K562 (cell line): ENCODE measurements at regions not wholly inside any gene's neighbourhood (a gene's known extent, or its start where the extent isn't known, plus 50 kb on each side); places are given as distances from the start of the nearest gene placed in this dataset.

Experiments
- ARID1B ChIP-seq: fragments of 450-650 bp; IDR thresholded peaks from 2 replicates; pipeline ENCODE4 v1.6.1; 2016; ENCODE audit warnings: antibody characterized with exemption, mild to moderate bottlenecking, inconsistent platforms
- ATF1 ChIP-seq, 2 experiments: fragments of 450-650 bp in 1 of 2; IDR thresholded peaks; 2 replicates each; pipeline ENCODE4 v1.6.1; 2016; ENCODE audit warnings: missing compliant biosample characterization in 1 of 2, missing genetic modification characterization in 1 of 2
- BCOR ChIP-seq: fragments of 450-650 bp; IDR thresholded peaks from 2 replicates; pipeline ENCODE4 v1.6.1; 2016
- CBFA2T3 ChIP-seq: fragments of 450-650 bp; IDR thresholded peaks from 2 replicates; pipeline ENCODE4 v1.6.1; 2017
- CEBPB ChIP-seq: fragments of 450-650 bp; IDR thresholded peaks from 2 replicates; pipeline ENCODE4 v1.6.1; 2016; ENCODE audit warnings: missing genetic modification characterization, missing compliant biosample characterization
- CHCHD3 ChIP-seq: fragments of 250-450 bp; sonication (Bioruptor Pico); IDR thresholded peaks from 2 replicates; pipeline ENCODE4 v2.1.2; 2022; ENCODE audit warnings: mild to moderate bottlenecking
- CREB1 ChIP-seq, 2 experiments: sonication (generic) in 1 of 2; formaldehyde crosslinking in 1 of 2; IDR thresholded peaks; 2 replicates each; pipeline versions ENCODE4 v1.6.1 to v1.8.0; 2012 to 2022; ENCODE audit warnings: inconsistent platforms in 1 of 2, mild to moderate bottlenecking in 1 of 2, missing genetic modification reagents in 1 of 2, moderate library complexity in 1 of 2
- CREM ChIP-seq: IDR thresholded peaks from 2 replicates; pipeline ENCODE4 v1.6.1; 2014; ENCODE audit warnings: antibody characterized with exemption, low read depth
- CTBP1 ChIP-seq: fragments of 450-650 bp; IDR thresholded peaks from 2 replicates; pipeline ENCODE4 v1.6.1; 2016; ENCODE audit warnings: borderline replicate concordance
- DACH1 ChIP-seq: fragments of 450-650 bp; IDR thresholded peaks from 2 replicates; pipeline ENCODE4 v1.6.1; 2018; ENCODE audit not compliant: partially characterized antibody
- DPF2 ChIP-seq: fragments of 450-650 bp; IDR thresholded peaks from 2 replicates; pipeline ENCODE4 v1.6.1; 2016
- E2F6 ChIP-seq, 2 experiments: IDR thresholded peaks; 2 replicates each; pipeline ENCODE4 v1.6.1; 2011; ENCODE audit warnings: borderline replicate concordance in 1 of 2, control low read depth in 1 of 2, low read depth in 1 of 2, low read length in 1 of 2, mild to moderate bottlenecking in 1 of 2, mixed read lengths in 1 of 2, moderate library complexity in 1 of 2; ENCODE audit not compliant: insufficient read depth in 1 of 2, insufficient read length in 1 of 2, poor library complexity in 1 of 2, severe bottlenecking in 1 of 2; ENCODE audit errors: extremely low read depth in 1 of 2
- EGR1 ChIP-seq: fragments of 450-650 bp; conservative IDR thresholded peaks from 2 replicates; pipeline ENCODE4 v1.6.1; 2017; ENCODE audit warnings: mild to moderate bottlenecking
- EP300 ChIP-seq: IDR thresholded peaks from 2 replicates; pipeline ENCODE4 v1.6.1; 2012; ENCODE audit warnings: low read length, improper control_type of control experiment
- HCFC1 ChIP-seq: IDR thresholded peaks from 2 replicates; pipeline ENCODE4 v1.6.1; 2012; ENCODE audit warnings: low read depth, low read length, improper control_type of control experiment
- KDM1A ChIP-seq, 2 experiments: fragments of 450-650 bp; IDR thresholded peaks; 2 replicates each; pipeline ENCODE4 v1.6.1; 2016; ENCODE audit warnings: mild to moderate bottlenecking in 2 of 2
- NFIC ChIP-seq: fragments of 450-650 bp; IDR thresholded peaks from 2 replicates; pipeline ENCODE4 v1.6.1; 2017; ENCODE audit warnings: mild to moderate bottlenecking, inconsistent platforms
- NRF1 ChIP-seq, 2 experiments: fragments of 450-650 bp; IDR thresholded peaks in 1 of 2; conservative IDR thresholded peaks in 1 of 2; 2 replicates each; pipeline ENCODE4 v1.6.1; 2014; ENCODE audit warnings: mild to moderate bottlenecking in 2 of 2
- SMARCA4 ChIP-seq: fragments of 450-650 bp; IDR thresholded peaks from 2 replicates; pipeline ENCODE4 v1.6.1; 2016
- SMARCA5 ChIP-seq: fragments of 450-650 bp; IDR thresholded peaks from 2 replicates; pipeline ENCODE4 v1.6.1; 2016
- TCF3 ChIP-seq: sonication (generic); formaldehyde crosslinking; IDR thresholded peaks from 2 replicates; pipeline ENCODE4 v1.4.0; 2020; ENCODE audit warnings: mild to moderate bottlenecking, missing genetic modification reagents
- TFAM ChIP-seq: fragments of 250-450 bp; sonication (Bioruptor Pico); conservative IDR thresholded peaks from 2 replicates; pipeline ENCODE4 v1.5.0; 2021; ENCODE audit warnings: mild to moderate bottlenecking, moderate library complexity
- THAP7 ChIP-seq: fragments of 250-450 bp; sonication (Bioruptor Pico); IDR thresholded peaks from 2 replicates; pipeline ENCODE4 v1.5.0; 2021
- YY1 ChIP-seq, 3 experiments: IDR thresholded peaks; 2 replicates each; pipeline ENCODE4 v1.6.1; 2011; ENCODE audit warnings: low read length in 2 of 3, mild to moderate bottlenecking in 2 of 3, moderate library complexity in 2 of 3, borderline replicate concordance in 1 of 3, control low read depth in 1 of 3, low read depth in 1 of 3; ENCODE audit not compliant: insufficient read depth in 3 of 3, insufficient replicate concordance in 2 of 3, control insufficient read depth in 1 of 3, insufficient read length in 1 of 3; ENCODE audit errors: extremely low read depth in 1 of 3
- ZEB2 ChIP-seq: fragments of 450-650 bp; IDR thresholded peaks from 2 replicates; pipeline ENCODE4 v1.6.1; 2016
- ZNF384 ChIP-seq: IDR thresholded peaks from 2 replicates; pipeline ENCODE4 v1.6.1; 2012; ENCODE audit warnings: low read depth, low read length, improper control_type of control experiment
- ZNF740 ChIP-seq, 3 experiments: fragments of 200-800 bp in 1 of 3; sonication (Bioruptor generic) in 1 of 3; sonication (generic) in 1 of 3; formaldehyde crosslinking in 1 of 3; IDR thresholded peaks; 2 replicates each; pipeline versions ENCODE4 v1.6.1 to v1.8.0; 2016 to 2022; ENCODE audit warnings: mild to moderate bottlenecking in 2 of 3, missing compliant biosample characterization in 2 of 3, missing genetic modification characterization in 2 of 3, missing genetic modification reagents in 1 of 3

GRCh38 chr16:85216522-85217375 lies 104.5 kb upstream of the CIBAR2 start (continued):
- TF ChIP-seq SMARCA4: peak; percentile 40; the same call in 1 of the 2 replicates
- peak; percentile 77; the same call in 1 of the 2 replicates for TF ChIP-seq ZNF740 (CRISPR knock-in tag; IDR thresholded peaks at IDR 0.05)
- TF ChIP-seq ZNF740 (tag; IDR thresholded peaks at IDR 0.05): no peak
- TF ChIP-seq ATF1 (CRISPR knock-in tag; IDR thresholded peaks at IDR 0.05): no peak
- TF ChIP-seq ATF1 (tag; IDR thresholded peaks at IDR 0.05): peak; percentile 46
- peak; percentile 53 for TF ChIP-seq EGR1
- peak; percentile 76 for TF ChIP-seq BCOR
- TF ChIP-seq DACH1: peak; percentile 41
- no peak for TF ChIP-seq TFAM
- peak; percentile 56; the same call in 1 of the 2 replicates for TF ChIP-seq EP300
- peak; percentile 71 for TF ChIP-seq ARID1B
- peak; percentile 57; the same call in 1 of the 2 replicates for TF ChIP-seq SMARCA5
- TF ChIP-seq KDM1A (IDR thresholded peaks at IDR 0.05): peak; percentile 52; a peak in 2 of 4 replicates
- peak; percentile 85 for TF ChIP-seq ZEB2
- no peak for TF ChIP-seq THAP7 (CRISPR knock-in tag)
- peak; percentile 64 for TF ChIP-seq CREB1 (IDR thresholded peaks at IDR 0.05)
- TF ChIP-seq CREB1 (CRISPR knock-in tag; IDR thresholded peaks at IDR 0.05): no peak
- TF ChIP-seq TCF3 (CRISPR knock-in tag): peak; percentile 84
- no peak for TF ChIP-seq HCFC1
- TF ChIP-seq NFIC: 0 out of 2 replicates have a peak, but pooled peaks have one; percentile 11
- peak; percentile 88; the same call in 1 of the 2 replicates for TF ChIP-seq CTBP1
- TF ChIP-seq CEBPB (tag): 0 out of 2 replicates have a peak, but pooled peaks have one; percentile 18
- peak; percentile 75 for TF ChIP-seq CREM
- TF ChIP-seq CHCHD3 (CRISPR knock-in tag): no peak
- peak in 1 of 2 experiments; percentile 59 for TF ChIP-seq E2F6 (IDR thresholded peaks at IDR 0.05; ENCODE audit: borderline replicate concordance in 1 of 2, extremely low read depth in 1 of 2, insufficient read depth in 1 of 2, insufficient read length in 1 of 2, low read depth in 1 of 2, low read length in 1 of 2, poor library complexity in 1 of 2, severe bottlenecking in 1 of 2)
- TF ChIP-seq NRF1 (conservative IDR thresholded peaks at IDR 0.05 in 1 of 2, IDR thresholded peaks at IDR 0.05 in 1 of 2): peak; percentile 70 to 77
- peak in 1 of 3 experiments; percentile 4 for TF ChIP-seq YY1 (IDR thresholded peaks at IDR 0.05; ENCODE audit: borderline replicate concordance in 1 of 3, control insufficient read depth in 1 of 3, extremely low read depth in 1 of 3, insufficient read depth in 3 of 3, insufficient read length in 1 of 3, insufficient replicate concordance in 2 of 3, low read depth in 1 of 3, low read length in 2 of 3)
- peak; percentile 60 for TF ChIP-seq DPF2
- no peak for TF ChIP-seq ZNF384
- peak; percentile 84 for TF ChIP-seq CBFA2T3
